Loucy (cell line): ENCODE measurements at regions not wholly inside any gene's neighbourhood (a gene's known extent, or its start where the extent isn't known, plus 50 kb on each side); places are given as distances from the start of the nearest gene placed in this dataset.

Experiments
- H2AFZ ChIP-seq: fragments of 200-600 bp; sonication (generic); 2 replicates; pipeline ENCODE4 v1.6.0; 2016; ENCODE audit warnings: antibody characterized with exemption, mild to moderate bottlenecking, low read length, moderate library complexity
- H3F3A ChIP-seq: fragments of 200-600 bp; 2 replicates; pipeline ENCODE4 v1.6.0; 2016; ENCODE audit warnings: antibody characterized with exemption, low read depth, mild to moderate bottlenecking
- H3K27me3 ChIP-seq: fragments of 200-600 bp; sonication (generic); 2 replicates; pipeline ENCODE4 v1.6.1; 2014; ENCODE audit warnings: low read length, mild to moderate bottlenecking; ENCODE audit not compliant: insufficient read depth, poor library complexity, severe bottlenecking
- H3K36me3 ChIP-seq: fragments of 200-600 bp; sonication (generic); 2 replicates; pipeline ENCODE4 v1.6.1; 2016; ENCODE audit warnings: low read length; ENCODE audit not compliant: insufficient read depth
- H3K4me1 ChIP-seq: fragments of 200-600 bp; sonication (generic); 2 replicates; pipeline ENCODE4 v1.5.1; 2014; ENCODE audit warnings: low read length, mild to moderate bottlenecking; ENCODE audit not compliant: insufficient read depth, poor library complexity, severe bottlenecking
- H3K4me2 ChIP-seq: fragments of 200-600 bp; sonication (generic); 2 replicates; pipeline ENCODE4 v1.6.0; 2014; ENCODE audit warnings: antibody characterized with exemption, low read length, low read depth, mild to moderate bottlenecking; ENCODE audit not compliant: poor library complexity, severe bottlenecking
- H3K4me3 ChIP-seq: fragments of 200-600 bp; sonication (generic); 2 replicates; pipeline ENCODE4 v1.5.1; 2014; ENCODE audit warnings: low read length, mild to moderate bottlenecking, mixed read lengths; ENCODE audit not compliant: poor library complexity, severe bottlenecking
- H3K79me2 ChIP-seq: fragments of 200-600 bp; sonication (generic); 2 replicates; pipeline ENCODE4 v1.6.1; 2014; ENCODE audit warnings: low read length; ENCODE audit not compliant: insufficient read depth
- H3K9ac ChIP-seq: fragments of 200-600 bp; sonication (generic); 2 replicates; pipeline ENCODE4 v1.6.0; 2014; ENCODE audit warnings: mild to moderate bottlenecking, low read depth, low read length, moderate library complexity; ENCODE audit not compliant: poor library complexity, severe bottlenecking
- H3K9me2 ChIP-seq: fragments of 200-600 bp; sonication (generic); replicated peaks from 2 replicates; pipeline ENCODE4 v1.6.1; 2016; ENCODE audit warnings: low read depth, low read length, mixed read lengths
- H3K9me3 ChIP-seq: fragments of 200-600 bp; sonication (generic); 2 replicates; pipeline ENCODE4 v1.6.1; 2014; ENCODE audit warnings: mild to moderate bottlenecking, antibody characterized with exemption, low read length, low read depth; ENCODE audit not compliant: insufficient read depth
- H4K20me1 ChIP-seq: fragments of 200-600 bp; sonication (generic); 2 replicates; pipeline ENCODE4 v1.6.0; 2014; ENCODE audit warnings: antibody characterized with exemption, low read length, mild to moderate bottlenecking; ENCODE audit not compliant: insufficient read depth, poor library complexity, severe bottlenecking
- EZH2phosphoT487 ChIP-seq: fragments of 200-600 bp; IDR thresholded peaks from 2 replicates; pipeline ENCODE4 v1.6.1; 2018; ENCODE audit warnings: antibody characterized with exemption, mild to moderate bottlenecking, moderate library complexity, borderline replicate concordance
- TF ChIP-seq, protein P1 (sequence below): fragments of 200-600 bp; sonication (generic); conservative IDR thresholded peaks from 2 replicates; pipeline ENCODE4 v1.5.1; 2014; ENCODE audit warnings: mild to moderate bottlenecking, antibody characterized with exemption, low read length

DNA sequence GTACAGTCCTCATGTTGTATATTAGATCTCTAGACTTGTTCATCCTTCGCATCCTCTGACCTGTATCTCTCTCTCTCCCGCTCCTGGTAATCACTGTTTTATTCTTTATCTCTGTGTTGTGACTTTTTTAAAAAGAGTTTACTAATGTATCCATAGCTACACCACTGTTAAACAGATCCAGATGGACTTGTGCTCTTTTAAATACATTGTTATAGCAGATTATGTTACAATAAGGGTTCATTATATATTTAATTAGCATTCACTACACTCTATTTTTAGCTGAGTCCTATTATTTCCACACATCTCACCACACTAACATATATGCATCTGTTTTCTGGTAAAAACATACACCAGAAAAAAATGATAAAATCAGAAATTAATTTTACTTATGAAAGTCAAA, 90.5 kb downstream of the RBM43 start:
- H3K9me3 ChIP-seq, result no peaks in the 10 kb centered on the region
- peaks cover 14% of the 10 kb centered on the region for H3K4me1 ChIP-seq
- no peak overlapping the region for H3K4me2 ChIP-seq
- H3K9me2 ChIP-seq, result no peaks in the 10 kb centered on the region
- no peak for TF ChIP-seq EZH2phosphoT487
- TF ChIP-seq, protein P1, sequence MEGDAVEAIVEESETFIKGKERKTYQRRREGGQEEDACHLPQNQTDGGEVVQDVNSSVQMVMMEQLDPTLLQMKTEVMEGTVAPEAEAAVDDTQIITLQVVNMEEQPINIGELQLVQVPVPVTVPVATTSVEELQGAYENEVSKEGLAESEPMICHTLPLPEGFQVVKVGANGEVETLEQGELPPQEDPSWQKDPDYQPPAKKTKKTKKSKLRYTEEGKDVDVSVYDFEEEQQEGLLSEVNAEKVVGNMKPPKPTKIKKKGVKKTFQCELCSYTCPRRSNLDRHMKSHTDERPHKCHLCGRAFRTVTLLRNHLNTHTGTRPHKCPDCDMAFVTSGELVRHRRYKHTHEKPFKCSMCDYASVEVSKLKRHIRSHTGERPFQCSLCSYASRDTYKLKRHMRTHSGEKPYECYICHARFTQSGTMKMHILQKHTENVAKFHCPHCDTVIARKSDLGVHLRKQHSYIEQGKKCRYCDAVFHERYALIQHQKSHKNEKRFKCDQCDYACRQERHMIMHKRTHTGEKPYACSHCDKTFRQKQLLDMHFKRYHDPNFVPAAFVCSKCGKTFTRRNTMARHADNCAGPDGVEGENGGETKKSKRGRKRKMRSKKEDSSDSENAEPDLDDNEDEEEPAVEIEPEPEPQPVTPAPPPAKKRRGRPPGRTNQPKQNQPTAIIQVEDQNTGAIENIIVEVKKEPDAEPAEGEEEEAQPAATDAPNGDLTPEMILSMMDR, result no peak
- no peaks in the 10 kb centered on the region for H3K79me2 ChIP-seq
- H3K27me3 ChIP-seq, result no peaks in the 10 kb centered on the region
- H2AFZ ChIP-seq, result no peak overlapping the region
- H3K4me3 ChIP-seq, result no peak overlapping the region
- no peaks in the 10 kb centered on the region for H3F3A ChIP-seq
- H3K9ac ChIP-seq, result no peak overlapping the region
- H3K36me3 ChIP-seq, result no peaks in the 10 kb centered on the region
- H4K20me1 ChIP-seq, result no peaks in the 10 kb centered on the region

DNA sequence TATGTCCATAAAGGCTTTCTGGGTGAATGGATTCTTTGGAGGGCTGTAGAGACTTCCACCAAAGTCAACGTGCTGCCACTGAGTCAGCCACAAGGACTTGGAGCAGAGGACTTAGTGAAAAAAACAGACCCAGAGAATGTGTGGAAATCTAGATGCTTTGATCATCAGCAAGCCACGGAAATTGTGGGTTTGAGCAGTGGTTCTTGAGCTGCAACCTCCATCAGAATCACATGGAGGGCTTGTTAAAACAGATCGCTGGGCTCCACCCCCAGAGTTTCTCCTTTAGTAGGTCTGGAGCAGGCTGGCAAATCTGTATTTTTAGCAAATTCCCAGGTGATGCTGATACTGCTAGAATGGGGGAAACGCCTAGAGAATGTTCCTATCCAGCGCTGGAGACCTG, 95.3 kb downstream of the RBM43 start:
- Histone ChIP-seq H4K20me1 (no peaks in the 10 kb centered on the region), H3K36me3 (no peaks in the 10 kb centered on the region), H3K79me2 (no peaks in the 10 kb centered on the region), H3K4me3 (peak overlapping the region; percentile 0), H3K4me2 (peak overlapping the region; percentile 43), H3K9ac (no peak overlapping the region), H3F3A (no peaks in the 10 kb centered on the region), H3K9me3 (no peaks in the 10 kb centered on the region), H2AFZ (0 out of 2 replicates have a peak overlapping the region, but pooled peaks have one; percentile 1), H3K9me2 (no peaks in the 10 kb centered on the region), H3K27me3 (no peaks in the 10 kb centered on the region), H3K4me1 (peaks cover 35% of the 10 kb centered on the region)
- TF ChIP-seq, protein P1, result no peak
- no peak for TF ChIP-seq EZH2phosphoT487

DNA sequence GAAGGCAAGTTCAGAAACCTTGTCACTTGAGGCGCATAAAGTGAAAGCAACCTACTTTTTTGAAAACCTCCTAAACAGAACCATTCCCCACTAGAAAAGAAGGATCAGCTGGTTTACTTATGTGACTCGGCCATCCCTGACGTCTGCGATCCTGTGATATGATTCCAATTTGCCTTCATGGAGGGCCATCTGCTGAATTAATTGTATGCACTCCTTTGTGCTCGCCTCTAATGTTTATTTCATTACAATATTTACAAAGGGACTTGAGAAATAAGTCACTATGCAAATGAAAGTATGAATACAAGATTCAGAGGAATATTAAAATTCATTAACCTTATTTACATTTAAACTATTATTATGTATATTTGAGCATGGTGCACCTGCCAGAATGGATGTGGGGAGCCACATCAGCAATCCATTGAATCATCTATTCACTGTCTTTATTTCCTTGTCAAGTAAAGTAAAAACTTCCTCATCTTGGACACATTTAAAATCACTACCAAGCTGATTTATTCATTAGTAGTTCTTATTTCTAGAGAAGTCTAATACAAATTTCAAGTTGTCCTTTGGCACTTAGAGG, 96.5 kb downstream of the RBM43 start:
- TF ChIP-seq EZH2phosphoT487, result no peak
- TF ChIP-seq, protein P1, result no peak
- no peak overlapping the region for H3K4me2 ChIP-seq

More for the DNA sequence above, 96.5 kb downstream of the RBM43 start:
- Histone ChIP-seq H4K20me1 (no peaks in the 10 kb centered on the region), H3K4me3 (no peak overlapping the region), H3K9me2 (no peaks in the 10 kb centered on the region), H3K79me2 (no peaks in the 10 kb centered on the region), H3K9ac (no peak overlapping the region), H3K27me3 (no peaks in the 10 kb centered on the region), H3K36me3 (no peaks in the 10 kb centered on the region), H3K4me1 (peaks cover 35% of the 10 kb centered on the region), H2AFZ (peak overlapping the region; percentile 44; the same call in 1 of the 2 replicates), H3K9me3 (no peaks in the 10 kb centered on the region), H3F3A (no peaks in the 10 kb centered on the region)
